ENCODE measurements at regions not wholly inside any gene's neighbourhood (a gene's known extent, or its start where the extent isn't known, plus 50 kb on each side); places are given as distances from the start of the nearest gene placed in this dataset.
"Not testable (repeated sequence)": the region's sequence is repeated elsewhere in the genome, so short reads cannot be mapped to it uniquely, and the experiment has no call there.

DNA sequence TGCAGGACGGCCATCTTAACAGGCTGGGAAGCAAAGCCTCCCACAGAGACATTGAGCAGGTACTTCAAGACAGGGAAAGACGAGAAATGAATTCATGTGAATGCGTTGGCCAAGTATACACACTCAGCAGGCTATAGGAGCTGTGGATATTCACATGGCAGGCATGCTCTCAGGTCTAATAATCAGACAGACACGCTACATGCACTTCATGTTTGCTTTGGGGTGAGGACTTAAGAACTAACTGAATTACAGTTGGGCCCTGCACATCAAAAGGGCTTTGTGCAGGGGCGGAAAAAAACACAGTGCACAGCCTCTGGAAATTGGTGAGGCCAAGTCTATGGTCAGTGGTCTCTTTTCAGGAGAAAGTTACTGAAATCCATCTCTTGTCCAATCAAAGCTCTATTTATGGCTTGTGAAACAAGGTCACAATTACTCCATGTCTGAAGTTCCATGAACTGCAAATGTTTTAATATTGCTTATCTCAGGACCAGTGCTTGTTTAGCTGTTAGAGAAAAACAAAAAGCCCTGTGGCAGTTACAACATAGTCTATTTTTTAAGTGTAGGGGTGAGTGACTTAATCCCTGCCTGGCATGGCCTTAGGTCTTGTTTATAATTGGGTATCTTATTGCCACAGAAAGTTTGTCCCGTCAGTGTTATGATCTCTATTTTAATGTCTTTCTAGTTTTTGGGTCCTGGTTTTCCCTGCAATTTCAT is 100.6 kb upstream of the GOLGA6L6 start (continued):
- no peak for TF ChIP-seq E2F6 (IDR thresholded peaks at IDR 0.05)
- no peak for TF ChIP-seq POU5F1 (IDR thresholded peaks at IDR 0.05; ENCODE audit: low read depth, low read length)

DNA sequence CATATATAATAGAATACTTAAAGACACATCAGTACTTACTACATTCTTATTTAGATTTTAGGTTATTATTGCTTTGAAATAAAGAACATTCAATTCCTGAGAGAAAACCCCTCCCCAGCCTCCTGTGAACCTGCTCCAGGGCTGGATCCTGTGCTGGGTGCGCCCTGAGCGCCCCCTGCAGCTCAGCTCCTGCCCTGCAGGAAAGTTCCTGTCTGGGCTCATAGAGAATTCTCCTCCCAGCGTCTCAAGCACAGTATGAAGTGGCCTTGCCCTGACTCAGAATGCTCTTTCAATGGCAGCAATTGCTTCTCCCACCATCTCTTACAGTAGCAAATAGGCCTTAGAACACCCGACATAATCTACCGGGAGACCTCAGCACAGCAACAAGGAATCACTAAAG is 98.8 kb upstream of the GOLGA6L6 start:
- H4K20me1 ChIP-seq (replicated peaks in 1 of 2; ENCODE audit: control insufficient read depth in 1 of 2, insufficient read depth in 2 of 2, low read length in 2 of 2); H4K8ac ChIP-seq (ENCODE audit: extremely low read depth, insufficient read depth, low read length); DNase-seq (ENCODE audit: low read depth in 1 of 2, low spot score in 2 of 2); H2AFZ ChIP-seq (ENCODE audit: low read length); H3K79me1 ChIP-seq (ENCODE audit: low read depth, low read length); H2BK12ac ChIP-seq (ENCODE audit: low read depth, low read length); POLR2A ChIA-PET (ENCODE audit: partially characterized antibody); H3K27ac ChIP-seq (ENCODE audit: low read depth, low read length); H3K79me2 ChIP-seq (ENCODE audit: control insufficient read depth in 1 of 2, insufficient read depth in 2 of 2, low read length in 2 of 2); CTCF ChIA-PET (ENCODE audit: partially characterized antibody); H2BK15ac ChIP-seq (ENCODE audit: low read length); H3K23me2 ChIP-seq (ENCODE audit: low read depth, low read length); H2BK120ac ChIP-seq (replicated peaks; ENCODE audit: low read depth, low read length); H3K4me1 ChIP-seq (replicated peaks in 1 of 4; ENCODE audit: control insufficient read depth in 3 of 4, insufficient read depth in 4 of 4, low read length in 3 of 4); H3K36me3 ChIP-seq (ENCODE audit: control insufficient read depth in 2 of 4, insufficient read depth in 4 of 4, low read length in 3 of 4); FAIRE-seq; H3K9ac ChIP-seq (replicated peaks in 1 of 4; ENCODE audit: extremely low read depth in 1 of 4, low read depth in 3 of 4, low read length in 3 of 4); H3K14ac ChIP-seq (ENCODE audit: insufficient read length); H4K91ac ChIP-seq (replicated peaks; ENCODE audit: insufficient read length, low read length); H3K4me2 ChIP-seq (ENCODE audit: insufficient read depth in 1 of 2, low read depth in 2 of 2, low read length in 2 of 2); H3K18ac ChIP-seq (ENCODE audit: extremely low read depth, low read length); H4K5ac ChIP-seq (ENCODE audit: insufficient read length, low read depth, low read length); H3K56ac ChIP-seq (replicated peaks; ENCODE audit: insufficient read length, low read depth, low read length); H2AK5ac ChIP-seq (ENCODE audit: low read depth, low read length); H3K4ac ChIP-seq (replicated peaks; ENCODE audit: insufficient read length, low read depth, low read length); H3K27me3 ChIP-seq (replicated peaks in 1 of 4; ENCODE audit: control insufficient read depth in 3 of 4, extremely low read depth in 1 of 4, insufficient read depth in 3 of 4, low read length in 3 of 4); H2BK5ac ChIP-seq (ENCODE audit: low read depth, low read length); H3K23ac ChIP-seq (ENCODE audit: insufficient read length); H2BK20ac ChIP-seq (ENCODE audit: low read length); H3K4me3 ChIP-seq (ENCODE audit: extremely low read depth in 1 of 4, insufficient read depth in 2 of 4, low read depth in 3 of 4, low read length in 4 of 4): not testable (repeated sequence)
- WGBS, 2 experiments (ENCODE audit: extremely low coverage in 1 of 2, insufficient coverage in 1 of 2, insufficient read length in 1 of 2, insufficient replicate concordance in 2 of 2, low coverage in 1 of 2, low lambda C conversion rate in 2 of 2, missing lambda C conversion rate in 1 of 2), result 14% methylated on average over 2 of the region's 5 CpGs; no CpG with 5 or more reads in 1 of the 2 experiments
- H3K9me3 ChIP-seq (ENCODE audit: insufficient read depth in 2 of 2, low read depth in 1 of 2, low read length in 1 of 2), result peaks cover 21 to 23% of the 10 kb centered on the region in 2 experiments

All from H1 (cell line).